ENCODE measurements at regions not wholly inside any gene's neighbourhood (a gene's known extent, or its start where the extent isn't known, plus 50 kb on each side); places are given as distances from the start of the nearest gene placed in this dataset.

GRCh38 chr4:138076561-138076960 lies 165.6 kb downstream of the SLC7A11 start:
- no peak overlapping the region for H3K14ac ChIP-seq (replicated peaks; ENCODE audit: low read depth, low read length)
- H3K18ac ChIP-seq (ENCODE audit: low read depth, low read length), result no peak overlapping the region
- no peak overlapping the region for H2BK5ac ChIP-seq (ENCODE audit: low read depth, low read length, poor library complexity, severe bottlenecking)
- no peak overlapping the region for H4K8ac ChIP-seq (ENCODE audit: low read depth in 2 of 2, low read length in 2 of 2)
- no peak overlapping the region for H2BK15ac ChIP-seq (ENCODE audit: low read depth, low read length)
- H3K4me3 ChIP-seq (ENCODE audit: insufficient read depth, low read depth, low read length), result no peak overlapping the region
- no peak overlapping the region for H3K23ac ChIP-seq (ENCODE audit: low read depth, low read length)
- no peak overlapping the region for H2AK9ac ChIP-seq (replicated peaks; ENCODE audit: low read depth, low read length, poor library complexity)
- no peaks in the 10 kb centered on the region for H3K79me1 ChIP-seq (ENCODE audit: low read depth in 1 of 2, low read length in 2 of 2)
- no TSS peak for BruUV-seq (replicated peaks)
- H3K4ac ChIP-seq (ENCODE audit: low read depth, low read length), result no peak overlapping the region
- H2AFZ ChIP-seq (replicated peaks; ENCODE audit: low read length, poor library complexity), result no peak overlapping the region
- intact Hi-C loops (cut with micrococcal nuclease) (no loop called here), in situ Hi-C loops (cut with MboI; ENCODE audit: low sequenced_read_pairs) (no loop called here), dilution Hi-C loops (cut with HindIII; ENCODE audit: low sequenced_read_pairs, unreplicated experiment) (no loop called here)
- H2BK20ac ChIP-seq (ENCODE audit: low read depth, low read length), result no peak overlapping the region
- ChIA-PET POLR2A (ENCODE audit: unreplicated experiment) (no interaction called here), CTCF (no interaction called here)
- H3K36me3 ChIP-seq (ENCODE audit: control insufficient read depth, insufficient read depth, low read length), result no peaks in the 10 kb centered on the region
- H4K91ac ChIP-seq (ENCODE audit: insufficient read depth, low read depth, low read length), result no peak overlapping the region
- TF ChIP-seq FOS (IDR thresholded peaks at IDR 0.05; ENCODE audit: low read depth, low read length), result no peak
- no peak for TF ChIP-seq USF2 (IDR thresholded peaks at IDR 0.05; ENCODE audit: low read depth, low read length)
- no peak for TF ChIP-seq NFE2L2 (IDR thresholded peaks at IDR 0.05; ENCODE audit: low read depth, low read length)
- TF ChIP-seq BHLHE40 (IDR thresholded peaks at IDR 0.05; ENCODE audit: low read depth, low read length), result no peak
- no peak for TF ChIP-seq RAD21 (IDR thresholded peaks at IDR 0.05; ENCODE audit: low read length)
- no peak for TF ChIP-seq ELK1 (IDR thresholded peaks at IDR 0.05; ENCODE audit: borderline replicate concordance, low read depth, low read length)
- TF ChIP-seq RCOR1 (IDR thresholded peaks at IDR 0.05; ENCODE audit: insufficient replicate concordance, low read length), result no peak
- DNase-seq (no peak), ATAC-seq (ENCODE audit: low read depth) (no peak)
- no peaks in the 10 kb centered on the region for H3K27me3 ChIP-seq (ENCODE audit: control insufficient read depth, insufficient read depth, low read length)
- no peaks in the 10 kb centered on the region for H3K9me3 ChIP-seq (ENCODE audit: control insufficient read depth, insufficient read depth, low read length)
- H3K9me1 ChIP-seq (ENCODE audit: insufficient read depth, low read length), result no peaks in the 10 kb centered on the region
- H4K5ac ChIP-seq (ENCODE audit: low read depth, low read length), result no peak overlapping the region
- no peak overlapping the region for H3K27ac ChIP-seq (ENCODE audit: insufficient read depth, low read length)
- no peaks in the 10 kb centered on the region for H4K20me1 ChIP-seq (ENCODE audit: insufficient read depth, low read length)
- H3K4me1 ChIP-seq (ENCODE audit: control insufficient read depth, insufficient read depth, low read length), result no peaks in the 10 kb centered on the region
- H2BK120ac ChIP-seq (ENCODE audit: low read depth, low read length), result no peak overlapping the region
- no CpG with 5 or more reads among the region's 1 CpG for WGBS, 2 experiments (ENCODE audit: extremely low coverage in 2 of 2, insufficient read length in 1 of 2)
- H3K9ac ChIP-seq (ENCODE audit: low read depth, low read length), result no peak overlapping the region
- H3K56ac ChIP-seq (ENCODE audit: extremely low read depth, insufficient read depth, low read length), result no peak overlapping the region
- no peak overlapping the region for H2AK5ac ChIP-seq (ENCODE audit: low read depth, low read length)
- no peak overlapping the region for H3K4me2 ChIP-seq (ENCODE audit: low read depth, low read length)

Data from IMR-90 (cell line).